ENCODE measurements at regions not wholly inside any gene's neighbourhood (a gene's known extent, or its start where the extent isn't known, plus 50 kb on each side); places are given as distances from the start of the nearest gene placed in this dataset.
A peak's percentile ranks its signal among the peaks of the same experiment; 100 is the strongest.
"Not testable (repeated sequence)": the region's sequence is repeated elsewhere in the genome, so short reads cannot be mapped to it uniquely, and the experiment has no call there.

DNA sequence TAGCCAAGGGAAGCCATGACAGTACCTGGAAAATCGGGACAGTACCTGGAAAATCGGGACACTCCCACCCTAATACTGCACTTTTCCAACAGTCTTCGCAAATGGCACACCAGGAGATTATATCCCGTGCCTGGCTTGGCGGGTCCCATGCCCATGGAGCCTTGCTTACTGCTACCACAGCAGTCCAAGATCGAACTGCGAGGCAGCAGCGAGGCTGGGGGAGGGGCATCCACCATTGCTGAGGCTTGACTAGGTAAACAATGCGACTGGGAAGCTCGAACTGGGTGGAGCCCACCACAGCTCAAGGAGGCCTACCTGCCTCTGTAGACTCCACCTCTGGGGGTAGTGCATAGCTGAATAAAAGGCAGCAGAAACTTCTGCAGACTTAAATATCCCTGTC lies 238.9 kb upstream of the PRSS16 start:
- H3K9ac ChIP-seq (ENCODE audit: low read depth, low read length); H3K36me3 ChIP-seq (ENCODE audit: insufficient read depth, low read length); H3K4me3 ChIP-seq (ENCODE audit: low read length); H3K4me1 ChIP-seq (ENCODE audit: insufficient read depth, low read length); H3K27me3 ChIP-seq (ENCODE audit: insufficient read depth, low read length); H3K27ac ChIP-seq (ENCODE audit: low read depth, low read length): not testable (repeated sequence)
- H3K9me3 ChIP-seq (ENCODE audit: insufficient read depth, low read depth, low read length), result peaks cover 17% of the 10 kb centered on the region
- 96% methylated on average over 10 of the region's 10 CpGs for WGBS

DNA sequence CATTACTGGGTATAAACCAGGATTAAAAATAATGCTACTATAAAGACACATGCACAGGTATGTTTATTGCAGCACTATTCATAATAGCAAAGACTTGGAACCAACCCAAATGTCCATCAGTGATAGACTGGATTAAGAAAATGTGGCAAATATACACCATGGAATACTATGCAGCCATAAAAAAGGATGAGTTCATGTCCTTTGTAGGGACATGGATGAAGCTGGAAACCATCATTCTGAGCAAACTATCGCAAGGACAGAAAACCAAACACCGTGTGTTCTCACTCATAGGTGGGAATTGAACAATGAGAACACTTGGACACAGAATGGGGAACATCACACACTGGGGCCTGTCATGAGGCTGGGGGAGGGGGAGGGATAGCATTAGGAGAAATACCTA lies 233.4 kb upstream of the PRSS16 start:
- WGBS, result 93% methylated on average over 2 of the region's 2 CpGs
- H3K36me3 ChIP-seq (ENCODE audit: insufficient read depth, low read length); H3K4me3 ChIP-seq (ENCODE audit: low read length); H3K9ac ChIP-seq (ENCODE audit: low read depth, low read length); H3K27me3 ChIP-seq (ENCODE audit: insufficient read depth, low read length); H3K4me1 ChIP-seq (ENCODE audit: insufficient read depth, low read length); H3K27ac ChIP-seq (ENCODE audit: low read depth, low read length): not testable (repeated sequence)
- peaks cover 17% of the 10 kb centered on the region for H3K9me3 ChIP-seq (ENCODE audit: insufficient read depth, low read depth, low read length)

DNA sequence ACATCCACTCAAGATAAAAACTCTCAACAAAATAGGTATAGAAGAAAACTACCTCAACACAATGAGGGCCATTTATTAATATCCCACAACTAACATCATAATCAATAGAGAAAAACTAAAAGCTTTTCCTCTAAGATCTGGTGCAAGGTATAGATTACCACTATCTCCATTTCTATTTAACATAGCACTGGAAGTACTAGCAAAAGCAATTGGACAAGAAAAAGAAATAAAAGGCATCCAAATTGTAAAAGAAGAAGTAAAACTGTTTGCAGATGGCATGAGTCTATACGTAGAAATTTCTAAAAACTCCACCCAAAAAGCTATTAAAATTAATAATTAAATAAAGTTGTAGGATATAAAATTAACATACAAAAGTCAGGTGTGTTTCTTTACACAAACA lies 230.8 kb upstream of the PRSS16 start:
- Histone ChIP-seq H3K4me1 (ENCODE audit: insufficient read depth, low read length) (0 out of 2 replicates have a peak, but pooled peaks cover 3% of the 10 kb centered on the region), H3K27me3 (ENCODE audit: insufficient read depth, low read length) (no peaks in the 10 kb centered on the region), H3K4me3 (ENCODE audit: low read length) (no peak overlapping the region), H3K36me3 (ENCODE audit: insufficient read depth, low read length) (no peaks in the 10 kb centered on the region), H3K9ac (ENCODE audit: low read depth, low read length) (no peak overlapping the region), H3K27ac (ENCODE audit: low read depth, low read length) (no peak overlapping the region), H3K9me3 (ENCODE audit: insufficient read depth, low read depth, low read length) (peaks cover 17% of the 10 kb centered on the region)
- WGBS, result no CpG with 5 or more reads among the region's 1 CpG

DNA sequence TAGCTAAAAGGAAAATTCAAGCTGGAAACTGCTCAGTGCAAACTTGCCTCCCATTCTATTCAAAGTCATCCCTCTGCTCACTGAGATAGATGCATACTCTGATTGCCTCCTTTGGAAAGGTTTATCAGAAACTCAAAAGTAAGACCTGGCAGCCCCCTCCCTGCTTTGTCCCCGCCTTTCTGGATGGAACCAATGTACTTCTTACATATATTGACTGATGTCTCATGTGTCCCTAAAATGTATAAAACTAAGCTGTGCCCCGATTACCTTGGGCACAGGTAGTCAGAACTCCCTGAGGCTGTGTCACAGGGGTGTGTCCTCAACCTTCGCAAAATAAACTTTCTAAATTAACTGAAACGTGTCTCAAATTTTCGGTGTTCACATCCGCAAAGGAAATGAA lies 229.1 kb upstream of the PRSS16 start:
- H3K27me3 ChIP-seq (ENCODE audit: insufficient read depth, low read length); H3K27ac ChIP-seq (ENCODE audit: low read depth, low read length); H3K4me1 ChIP-seq (ENCODE audit: insufficient read depth, low read length); H3K9ac ChIP-seq (ENCODE audit: low read depth, low read length); H3K36me3 ChIP-seq (ENCODE audit: insufficient read depth, low read length): not testable (repeated sequence)
- WGBS, result 96% methylated on average over 6 of the region's 6 CpGs
- peak overlapping the region; percentile 80 for H3K4me3 ChIP-seq (ENCODE audit: low read length)
- peaks cover 17% of the 10 kb centered on the region for H3K9me3 ChIP-seq (ENCODE audit: insufficient read depth, low read depth, low read length)

DNA sequence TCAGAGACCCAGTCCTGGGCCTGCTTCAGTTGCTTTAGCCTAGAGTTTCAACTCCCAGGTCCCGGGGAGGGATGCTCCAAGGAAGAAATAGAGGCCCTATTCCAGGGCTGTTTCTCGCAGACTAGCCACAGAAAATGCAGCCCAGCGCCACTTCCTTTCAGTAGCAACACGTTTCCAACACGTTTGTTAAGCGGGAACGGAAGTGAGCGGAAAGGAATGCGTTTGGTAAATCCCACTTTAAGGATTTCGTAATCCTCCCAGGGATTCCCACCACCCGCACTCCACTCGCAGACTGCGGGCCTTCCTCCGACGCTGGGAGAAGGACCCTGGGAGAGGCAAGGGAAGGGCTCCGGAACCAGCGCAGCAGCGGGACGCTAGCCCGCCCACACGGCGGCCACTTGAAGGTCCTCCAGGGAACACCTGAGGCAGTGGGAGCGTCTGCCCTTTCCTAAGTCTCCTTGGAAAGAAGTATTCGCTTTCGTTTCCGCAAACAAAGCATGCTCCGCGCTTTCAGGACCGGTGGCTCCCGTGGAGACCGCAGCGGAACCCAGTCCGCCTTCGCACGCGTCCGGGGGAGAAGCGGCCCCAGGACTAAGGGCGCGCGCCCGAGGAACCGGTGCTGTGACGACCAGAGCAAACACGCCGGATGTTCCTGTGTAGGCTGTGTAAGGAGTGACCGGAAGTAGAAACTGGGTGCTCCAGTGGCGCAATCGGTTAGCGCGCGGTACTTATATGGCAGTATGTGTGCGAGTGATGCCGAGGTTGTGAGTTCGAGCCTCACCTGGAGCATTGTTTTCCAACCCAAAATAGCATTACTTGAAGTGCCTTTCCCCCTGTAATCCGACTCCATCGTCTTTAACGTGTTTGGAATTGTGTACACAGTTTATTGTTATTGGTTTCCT lies 227.6 kb upstream of the PRSS16 start:
- H3K4me3 ChIP-seq (ENCODE audit: low read length), result peak overlapping the region; percentile 80
- WGBS, result under 1% methylated on average over 58 of the region's 58 CpGs
- no peaks in the 10 kb centered on the region for H3K27me3 ChIP-seq (ENCODE audit: insufficient read depth, low read length)
- peak overlapping the region; percentile 95 for H3K9ac ChIP-seq (ENCODE audit: low read depth, low read length)
- H3K27ac ChIP-seq (ENCODE audit: low read depth, low read length), result peak overlapping the region; percentile 97
- H3K4me1 ChIP-seq (ENCODE audit: insufficient read depth, low read length), result 0 out of 2 replicates have a peak, but pooled peaks cover 3% of the 10 kb centered on the region
- H3K36me3 ChIP-seq (ENCODE audit: insufficient read depth, low read length), result no peaks in the 10 kb centered on the region
- H3K9me3 ChIP-seq (ENCODE audit: insufficient read depth, low read depth, low read length), result peaks cover 17% of the 10 kb centered on the region

DNA sequence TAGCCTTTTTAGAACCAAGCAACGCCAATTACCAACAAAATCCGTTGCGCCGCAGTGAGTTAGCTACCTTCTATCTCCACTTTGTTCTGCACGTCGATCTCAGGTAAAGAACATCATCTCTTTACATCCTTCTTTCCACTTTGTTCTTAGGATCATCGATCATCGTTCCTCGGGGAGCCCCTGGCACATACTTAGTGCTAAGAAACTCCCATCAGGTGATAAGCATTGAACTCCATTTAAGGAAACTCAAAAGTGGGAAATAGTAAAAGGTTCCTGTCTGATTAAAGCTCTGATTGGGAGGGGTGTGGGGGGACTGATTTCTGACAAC lies 227.0 kb upstream of the PRSS16 start:
- WGBS, result 70% methylated on average over 9 of the region's 9 CpGs
- Histone ChIP-seq H3K27ac (ENCODE audit: low read depth, low read length) (peak overlapping the region; percentile 97; the same call in 1 of the 2 replicates), H3K4me3 (ENCODE audit: low read length) (peak overlapping the region; percentile 80), H3K9ac (ENCODE audit: low read depth, low read length) (peak overlapping the region; percentile 47; the same call in 1 of the 2 replicates), H3K4me1 (ENCODE audit: insufficient read depth, low read length) (0 out of 2 replicates have a peak, but pooled peaks cover 3% of the 10 kb centered on the region), H3K9me3 (ENCODE audit: insufficient read depth, low read depth, low read length) (peaks cover 13% of the 10 kb centered on the region), H3K27me3 (ENCODE audit: insufficient read depth, low read length) (no peaks in the 10 kb centered on the region), H3K36me3 (ENCODE audit: insufficient read depth, low read length) (no peaks in the 10 kb centered on the region)

DNA sequence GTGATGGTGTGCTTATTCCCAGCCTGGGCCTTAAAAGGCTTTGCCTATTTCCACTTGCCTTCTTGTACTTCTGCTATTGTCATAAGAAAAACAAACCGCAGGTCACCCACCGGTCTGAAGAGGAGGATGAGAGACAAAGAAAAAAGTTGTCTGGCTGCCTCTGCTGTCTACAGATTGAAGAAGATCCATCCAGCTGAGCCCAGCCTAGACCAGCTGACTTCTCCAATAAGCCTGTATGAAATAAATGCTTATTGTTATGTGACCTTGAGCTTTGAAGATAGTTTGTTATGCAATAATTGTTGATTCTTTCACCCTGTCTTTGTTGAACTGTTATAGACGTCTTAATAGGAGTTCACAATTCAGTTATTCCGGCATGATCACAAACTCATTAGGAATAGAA lies 223.8 kb upstream of the PRSS16 start:
- no peak overlapping the region for H3K4me3 ChIP-seq (ENCODE audit: low read length)
- no peaks in the 10 kb centered on the region for H3K36me3 ChIP-seq (ENCODE audit: insufficient read depth, low read length)
- WGBS, result 96% methylated on average over 4 of the region's 4 CpGs
- H3K9me3 ChIP-seq (ENCODE audit: insufficient read depth, low read depth, low read length), result no peaks in the 10 kb centered on the region
- 0 out of 2 replicates have a peak, but pooled peaks cover 2% of the 10 kb centered on the region for H3K4me1 ChIP-seq (ENCODE audit: insufficient read depth, low read length)
- 0 out of 2 replicates have a peak, but pooled peaks cover 3% of the 10 kb centered on the region for H3K27me3 ChIP-seq (ENCODE audit: insufficient read depth, low read length)
- H3K9ac ChIP-seq (ENCODE audit: low read depth, low read length), result no peak overlapping the region
- H3K27ac ChIP-seq (ENCODE audit: low read depth, low read length), result no peak overlapping the region

DNA sequence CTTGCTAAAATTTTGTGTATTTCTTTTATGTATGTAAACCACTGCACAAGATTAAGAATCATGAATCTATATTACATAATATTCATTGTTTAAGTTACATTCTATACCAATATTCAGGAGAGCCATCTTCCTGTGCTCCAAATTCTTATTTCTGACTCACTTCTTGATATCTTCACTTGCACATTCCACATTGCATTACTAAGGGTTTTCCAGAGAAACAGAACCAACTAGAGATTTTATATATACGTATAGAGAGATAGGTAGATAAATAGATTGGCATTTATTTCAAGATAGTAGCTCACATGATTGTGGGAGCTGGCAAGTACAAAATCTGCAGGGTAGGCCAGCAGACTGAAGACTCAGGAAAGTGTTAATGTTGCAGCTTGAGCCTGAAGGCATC lies 222.2 kb upstream of the PRSS16 start:
- 0 out of 2 replicates have a peak, but pooled peaks cover 3% of the 10 kb centered on the region for H3K27me3 ChIP-seq (ENCODE audit: insufficient read depth, low read length)

DNA sequence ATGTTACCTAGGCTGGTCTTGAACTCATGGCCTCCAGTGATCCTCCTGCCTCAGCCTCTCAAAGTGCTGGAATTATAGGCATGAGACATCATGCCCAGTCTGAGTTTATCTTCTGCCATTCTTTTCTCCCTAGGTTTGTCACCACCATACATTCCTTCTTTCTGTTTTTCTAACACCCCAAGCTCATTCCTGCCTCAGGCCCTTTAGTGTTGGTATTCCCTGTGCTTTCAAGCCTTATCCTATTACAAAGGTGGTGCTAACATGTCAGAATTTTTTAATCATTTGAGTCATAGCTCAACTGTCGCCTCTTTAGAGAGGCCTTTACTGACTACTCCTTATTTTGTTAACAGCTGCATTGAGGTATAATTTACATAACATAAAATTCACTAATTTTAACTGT lies 221.1 kb upstream of the PRSS16 start:
- Histone ChIP-seq H3K9ac (ENCODE audit: low read depth, low read length) (no peak overlapping the region), H3K4me3 (ENCODE audit: low read length) (no peak overlapping the region), H3K27me3 (ENCODE audit: insufficient read depth, low read length) (0 out of 2 replicates have a peak, but pooled peaks cover 3% of the 10 kb centered on the region), H3K4me1 (ENCODE audit: insufficient read depth, low read length) (no peaks in the 10 kb centered on the region), H3K9me3 (ENCODE audit: insufficient read depth, low read depth, low read length) (no peaks in the 10 kb centered on the region), H3K27ac (ENCODE audit: low read depth, low read length) (no peak overlapping the region), H3K36me3 (ENCODE audit: insufficient read depth, low read length) (no peaks in the 10 kb centered on the region)
- no CpG with 5 or more reads among the region's 1 CpG for WGBS

More for the DNA sequence above, 222.2 kb upstream of the PRSS16 start:
- Histone ChIP-seq H3K4me1 (ENCODE audit: insufficient read depth, low read length) (no peaks in the 10 kb centered on the region), H3K27ac (ENCODE audit: low read depth, low read length) (no peak overlapping the region), H3K36me3 (ENCODE audit: insufficient read depth, low read length) (no peaks in the 10 kb centered on the region), H3K4me3 (ENCODE audit: low read length) (no peak overlapping the region), H3K9me3 (ENCODE audit: insufficient read depth, low read depth, low read length) (no peaks in the 10 kb centered on the region), H3K9ac (ENCODE audit: low read depth, low read length) (no peak overlapping the region)
- 95% methylated on average over 1 of the region's 1 CpG for WGBS

DNA sequence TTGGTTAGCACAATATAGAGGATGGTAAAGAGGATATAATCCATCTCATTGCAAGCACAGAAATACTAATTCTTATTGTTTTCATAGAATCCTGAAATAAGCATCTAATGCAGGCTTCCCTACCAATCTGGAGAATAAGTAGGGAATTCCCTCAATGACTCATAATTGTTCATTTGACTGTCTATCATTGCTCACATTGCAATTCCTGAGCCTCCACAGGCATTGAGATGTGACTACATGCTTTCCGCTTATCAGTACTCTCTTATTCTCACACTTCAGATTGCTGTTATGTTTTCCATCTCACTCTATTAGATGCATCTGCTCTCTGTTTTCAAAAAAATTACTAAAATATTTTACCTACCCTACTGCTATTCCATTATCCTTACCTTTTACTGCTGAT lies 216.2 kb upstream of the PRSS16 start:
- no peaks in the 10 kb centered on the region for H3K9me3 ChIP-seq (ENCODE audit: insufficient read depth, low read depth, low read length)
- WGBS, result 98% methylated on average over 1 of the region's 1 CpG
- H3K36me3 ChIP-seq (ENCODE audit: insufficient read depth, low read length), result no peaks in the 10 kb centered on the region
- H3K27me3 ChIP-seq (ENCODE audit: insufficient read depth, low read length), result peaks cover 3% of the 10 kb centered on the region; the same call in 1 of the 2 replicates
- no peaks in the 10 kb centered on the region for H3K4me1 ChIP-seq (ENCODE audit: insufficient read depth, low read length)
- H3K27ac ChIP-seq (ENCODE audit: low read depth, low read length), result no peak overlapping the region
- no peak overlapping the region for H3K9ac ChIP-seq (ENCODE audit: low read depth, low read length)
- H3K4me3 ChIP-seq (ENCODE audit: low read length), result no peak overlapping the region

DNA sequence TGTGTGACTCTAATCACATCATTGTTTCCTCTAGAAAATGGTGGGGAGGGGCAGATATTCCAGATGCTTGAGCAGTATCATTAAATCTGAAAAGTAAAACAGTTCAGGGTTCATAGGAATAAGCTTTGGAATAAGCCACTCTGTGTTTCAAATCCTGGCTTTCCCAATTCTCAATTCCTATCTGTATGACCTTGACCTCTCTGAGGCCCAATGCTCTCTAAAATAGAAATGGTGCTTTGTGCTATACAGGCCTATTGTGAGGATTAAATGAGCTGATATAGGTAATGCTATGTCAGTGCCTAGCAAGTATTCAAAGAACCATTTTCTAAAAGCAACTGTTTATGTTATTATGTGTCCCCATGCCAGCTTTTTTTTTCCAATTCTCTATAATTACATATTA lies 209.0 kb upstream of the PRSS16 start:
- Histone ChIP-seq H3K4me3 (ENCODE audit: low read length) (no peak overlapping the region), H3K9me3 (ENCODE audit: insufficient read depth, low read depth, low read length) (no peaks in the 10 kb centered on the region)

More for the DNA sequence above, 209.0 kb upstream of the PRSS16 start:
- H3K27ac ChIP-seq (ENCODE audit: low read depth, low read length), result no peak overlapping the region
- H3K9ac ChIP-seq (ENCODE audit: low read depth, low read length), result no peak overlapping the region
- no peaks in the 10 kb centered on the region for H3K4me1 ChIP-seq (ENCODE audit: insufficient read depth, low read length)
- H3K27me3 ChIP-seq (ENCODE audit: insufficient read depth, low read length), result no peaks in the 10 kb centered on the region; the same call in 1 of the 2 replicates
- no peaks in the 10 kb centered on the region for H3K36me3 ChIP-seq (ENCODE audit: insufficient read depth, low read length)
